ENCODE measurements at regions not wholly inside any gene's neighbourhood (a gene's known extent, or its start where the extent isn't known, plus 50 kb on each side); places are given as distances from the start of the nearest gene placed in this dataset.

DNA sequence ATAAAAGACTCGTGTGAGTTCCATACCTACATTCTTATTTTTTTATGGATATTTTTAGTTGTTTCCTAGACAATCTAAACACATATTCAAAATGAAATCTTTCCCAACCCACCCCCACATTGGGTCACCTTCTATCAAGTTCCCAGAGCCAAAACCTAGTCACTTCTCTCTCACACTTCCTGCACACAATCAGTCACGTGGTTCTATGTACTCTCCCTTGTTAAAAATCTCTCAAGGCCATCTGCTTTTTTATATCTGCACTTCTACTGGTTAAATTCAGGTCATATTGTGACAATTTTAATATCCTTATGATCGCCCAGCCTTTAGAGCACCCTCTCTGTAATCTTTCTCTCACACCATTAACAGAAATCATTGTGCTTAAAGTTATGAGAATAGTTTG lies 175.0 kb upstream of the SYT10 start:
- TF ChIP-seq, protein P1, sequence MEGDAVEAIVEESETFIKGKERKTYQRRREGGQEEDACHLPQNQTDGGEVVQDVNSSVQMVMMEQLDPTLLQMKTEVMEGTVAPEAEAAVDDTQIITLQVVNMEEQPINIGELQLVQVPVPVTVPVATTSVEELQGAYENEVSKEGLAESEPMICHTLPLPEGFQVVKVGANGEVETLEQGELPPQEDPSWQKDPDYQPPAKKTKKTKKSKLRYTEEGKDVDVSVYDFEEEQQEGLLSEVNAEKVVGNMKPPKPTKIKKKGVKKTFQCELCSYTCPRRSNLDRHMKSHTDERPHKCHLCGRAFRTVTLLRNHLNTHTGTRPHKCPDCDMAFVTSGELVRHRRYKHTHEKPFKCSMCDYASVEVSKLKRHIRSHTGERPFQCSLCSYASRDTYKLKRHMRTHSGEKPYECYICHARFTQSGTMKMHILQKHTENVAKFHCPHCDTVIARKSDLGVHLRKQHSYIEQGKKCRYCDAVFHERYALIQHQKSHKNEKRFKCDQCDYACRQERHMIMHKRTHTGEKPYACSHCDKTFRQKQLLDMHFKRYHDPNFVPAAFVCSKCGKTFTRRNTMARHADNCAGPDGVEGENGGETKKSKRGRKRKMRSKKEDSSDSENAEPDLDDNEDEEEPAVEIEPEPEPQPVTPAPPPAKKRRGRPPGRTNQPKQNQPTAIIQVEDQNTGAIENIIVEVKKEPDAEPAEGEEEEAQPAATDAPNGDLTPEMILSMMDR (IDR thresholded peaks at IDR 0.05 in 2 of 3, conservative IDR thresholded peaks at IDR 0.05 in 1 of 3; ENCODE audit: borderline replicate concordance in 1 of 3, insufficient read depth in 1 of 3, low read depth in 2 of 3, low read length in 2 of 3), result no peak
- TF ChIP-seq POLR2A (IDR thresholded peaks at IDR 0.05; ENCODE audit: borderline replicate concordance, extremely low read depth, insufficient read depth, insufficient read length) (no peak), YY1 (IDR thresholded peaks at IDR 0.05; ENCODE audit: extremely low read depth, insufficient replicate concordance, low read depth, low read length) (no peak), CEBPB (IDR thresholded peaks at IDR 0.05; ENCODE audit: low read depth) (no peak), POLR2AphosphoS5 (IDR thresholded peaks at IDR 0.05; ENCODE audit: low read depth, low read length) (no peak), EZH2 (IDR thresholded peaks at IDR 0.05) (no peak), EGR1 (IDR thresholded peaks at IDR 0.05; ENCODE audit: low read depth) (no peak), ZFX (IDR thresholded peaks at IDR 0.05) (no peak), TCF7L2 (IDR thresholded peaks at IDR 0.05; ENCODE audit: borderline replicate concordance, extremely low read depth, insufficient read depth, insufficient read length) (no peak), SP1 (IDR thresholded peaks at IDR 0.05; ENCODE audit: low read depth) (no peak), ZNF274 (IDR thresholded peaks at IDR 0.05; ENCODE audit: low read depth, low read length) (no peak), JUND (IDR thresholded peaks at IDR 0.05) (no peak)
- TF ChIP-seq, protein P2, sequence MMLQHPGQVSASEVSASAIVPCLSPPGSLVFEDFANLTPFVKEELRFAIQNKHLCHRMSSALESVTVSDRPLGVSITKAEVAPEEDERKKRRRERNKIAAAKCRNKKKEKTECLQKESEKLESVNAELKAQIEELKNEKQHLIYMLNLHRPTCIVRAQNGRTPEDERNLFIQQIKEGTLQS (IDR thresholded peaks at IDR 0.05), result no peak

Data from HCT116 (cell line).